Hepatocyte (in vitro differentiated cells): ENCODE measurements at regions not wholly inside any gene's neighbourhood (a gene's known extent, or its start where the extent isn't known, plus 50 kb on each side); places are given as distances from the start of the nearest gene placed in this dataset.

Experiments
- DNase-seq: peaks from one replicate; pipeline ENCODE4 v3.0.0-alpha.2; 2016; ENCODE audit warnings: low spot score
- H2AFZ ChIP-seq: fragments of 200-600 bp; sonication (generic); 2 replicates; pipeline ENCODE4 v1.6.0; 2016; ENCODE audit warnings: antibody characterized with exemption, mild to moderate bottlenecking
- H3K27ac ChIP-seq: fragments of 200-600 bp; sonication (generic); 2 replicates; pipeline ENCODE4 v1.5.1; 2016; ENCODE audit warnings: mild to moderate bottlenecking
- H3K27me3 ChIP-seq: fragments of 200-600 bp; sonication (generic); 2 replicates; pipeline ENCODE4 v1.6.1; 2016
- H3K36me3 ChIP-seq: fragments of 200-600 bp; sonication (generic); replicated peaks from 2 replicates; pipeline ENCODE4 v1.5.1; 2016; ENCODE audit warnings: low read depth; ENCODE audit not compliant: insufficient read depth
- H3K4me1 ChIP-seq: fragments of 200-600 bp; sonication (generic); 2 replicates; pipeline ENCODE4 v1.5.1; 2016; ENCODE audit warnings: mild to moderate bottlenecking, moderate library complexity; ENCODE audit not compliant: insufficient read depth
- H3K4me2 ChIP-seq: fragments of 200-600 bp; sonication (generic); 2 replicates; pipeline ENCODE4 v1.6.0; 2016
- H3K4me3 ChIP-seq: fragments of 200-600 bp; sonication (generic); 2 replicates; pipeline ENCODE4 v1.5.1; 2016; ENCODE audit warnings: mild to moderate bottlenecking
- H3K79me2 ChIP-seq: fragments of 200-600 bp; sonication (generic); 2 replicates; pipeline ENCODE4 v1.6.0; 2017; ENCODE audit warnings: mild to moderate bottlenecking
- H3K9me2 ChIP-seq: fragments of 200-600 bp; sonication (generic); replicated peaks from 2 replicates; pipeline ENCODE4 v1.6.0; 2017; ENCODE audit warnings: mild to moderate bottlenecking; ENCODE audit not compliant: insufficient read depth
- H3K9me3 ChIP-seq: fragments of 200-600 bp; sonication (generic); 2 replicates; pipeline ENCODE4 v1.5.1; 2016; ENCODE audit warnings: low read depth, mild to moderate bottlenecking
- H4K20me1 ChIP-seq: fragments of 200-600 bp; sonication (generic); 2 replicates; pipeline ENCODE4 v1.6.0; 2016; ENCODE audit warnings: mild to moderate bottlenecking; ENCODE audit not compliant: insufficient read depth, poor library complexity, severe bottlenecking
- EZH2 ChIP-seq: fragments of 200-600 bp; sonication (generic); IDR thresholded peaks from 2 replicates; pipeline ENCODE4 v1.6.1; 2016; ENCODE audit warnings: antibody characterized with exemption, mild to moderate bottlenecking, borderline replicate concordance
- EZH2phosphoT487 ChIP-seq: fragments of 200-600 bp; sonication (generic); IDR thresholded peaks from one replicate; pipeline ENCODE4 v1.6.1; 2018; ENCODE audit warnings: antibody characterized with exemption, mild to moderate bottlenecking, low read depth, moderate library complexity; ENCODE audit not compliant: unreplicated experiment, severe bottlenecking
- WGBS: methylation state at CpG from one replicate; pipeline ENCODE4 v1.1.6; 2016; ENCODE audit warnings: low lambda C conversion rate; ENCODE audit errors: missing lambda C conversion rate; 5-methylcytosine and 5-hydroxymethylcytosine counted together
- TF ChIP-seq, protein P1 (sequence below): fragments of 200-600 bp; sonication (generic); IDR thresholded peaks from 2 replicates; pipeline ENCODE4 v1.5.1; 2016; ENCODE audit warnings: antibody characterized with exemption, mild to moderate bottlenecking; ENCODE audit not compliant: poor library complexity

DNA sequence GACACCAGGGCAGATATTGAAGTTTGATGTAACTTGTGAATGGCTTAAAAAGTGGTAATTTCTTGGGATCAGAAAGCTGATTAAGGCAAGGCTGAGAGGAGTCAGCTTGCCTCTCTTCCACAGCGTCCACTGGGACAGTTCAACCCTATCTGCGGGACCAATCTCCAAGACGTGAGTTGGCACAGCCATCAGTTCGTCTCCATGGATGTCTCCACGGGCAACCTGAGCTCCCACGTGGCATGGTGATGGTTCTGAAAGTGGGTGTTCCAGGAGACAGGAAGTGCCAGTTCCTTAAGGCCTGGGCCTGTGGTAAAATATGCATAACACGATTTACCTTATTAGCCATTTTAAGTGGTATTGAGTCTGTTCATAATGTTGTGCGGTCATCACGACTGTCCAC, 67.9 kb upstream of the BHLHE23 start:
- no peaks in the 10 kb centered on the region for H4K20me1 ChIP-seq

DNA sequence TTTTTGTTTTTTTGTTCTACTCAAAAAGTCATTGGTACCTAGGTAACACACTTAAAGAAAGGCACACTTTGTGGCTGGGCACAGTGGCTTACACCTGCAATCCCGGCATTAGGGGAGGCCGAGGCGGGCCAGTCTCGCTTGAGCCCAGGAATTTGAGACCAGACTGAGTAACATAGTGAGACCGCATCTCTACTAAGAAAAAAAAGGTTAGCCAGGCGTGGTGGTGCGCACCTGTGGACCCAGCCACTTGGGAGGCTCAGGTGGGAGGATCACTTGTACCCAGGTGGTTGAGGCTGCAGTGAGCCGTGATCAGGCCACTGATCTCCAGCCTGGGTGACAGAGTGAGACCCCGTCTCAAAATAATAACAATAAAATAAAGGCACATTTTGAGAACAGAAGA, 67.4 kb upstream of the BHLHE23 start:
- no peaks in the 10 kb centered on the region for H3K4me1 ChIP-seq
- no peaks in the 10 kb centered on the region for H4K20me1 ChIP-seq
- no peak overlapping the region for H2AFZ ChIP-seq
- H3K4me3 ChIP-seq: no peak overlapping the region
- TF ChIP-seq EZH2phosphoT487: no peak
- no peak for TF ChIP-seq EZH2
- DNase-seq: no peak
- H3K79me2 ChIP-seq: no peaks in the 10 kb centered on the region
- H3K4me2 ChIP-seq: no peak overlapping the region
- H3K9me3 ChIP-seq: no peaks in the 10 kb centered on the region
- peaks cover 37% of the 10 kb centered on the region for H3K27me3 ChIP-seq
- no peaks in the 10 kb centered on the region for H3K9me2 ChIP-seq
- no peak overlapping the region for H3K27ac ChIP-seq
- H3K36me3 ChIP-seq: no peaks in the 10 kb centered on the region
- WGBS: 89% methylated on average over 9 of the region's 9 CpGs

More for the DNA sequence above, 67.9 kb upstream of the BHLHE23 start:
- H3K36me3 ChIP-seq: no peaks in the 10 kb centered on the region
- no peak for DNase-seq
- TF ChIP-seq EZH2phosphoT487 (no peak), EZH2 (no peak)
- TF ChIP-seq, protein P1, sequence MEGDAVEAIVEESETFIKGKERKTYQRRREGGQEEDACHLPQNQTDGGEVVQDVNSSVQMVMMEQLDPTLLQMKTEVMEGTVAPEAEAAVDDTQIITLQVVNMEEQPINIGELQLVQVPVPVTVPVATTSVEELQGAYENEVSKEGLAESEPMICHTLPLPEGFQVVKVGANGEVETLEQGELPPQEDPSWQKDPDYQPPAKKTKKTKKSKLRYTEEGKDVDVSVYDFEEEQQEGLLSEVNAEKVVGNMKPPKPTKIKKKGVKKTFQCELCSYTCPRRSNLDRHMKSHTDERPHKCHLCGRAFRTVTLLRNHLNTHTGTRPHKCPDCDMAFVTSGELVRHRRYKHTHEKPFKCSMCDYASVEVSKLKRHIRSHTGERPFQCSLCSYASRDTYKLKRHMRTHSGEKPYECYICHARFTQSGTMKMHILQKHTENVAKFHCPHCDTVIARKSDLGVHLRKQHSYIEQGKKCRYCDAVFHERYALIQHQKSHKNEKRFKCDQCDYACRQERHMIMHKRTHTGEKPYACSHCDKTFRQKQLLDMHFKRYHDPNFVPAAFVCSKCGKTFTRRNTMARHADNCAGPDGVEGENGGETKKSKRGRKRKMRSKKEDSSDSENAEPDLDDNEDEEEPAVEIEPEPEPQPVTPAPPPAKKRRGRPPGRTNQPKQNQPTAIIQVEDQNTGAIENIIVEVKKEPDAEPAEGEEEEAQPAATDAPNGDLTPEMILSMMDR: no peak
- WGBS: 75% methylated on average over 9 of the region's 9 CpGs
- H3K4me3 ChIP-seq: no peak overlapping the region
- H2AFZ ChIP-seq: no peak overlapping the region
- H3K27ac ChIP-seq: no peak overlapping the region
- no peak overlapping the region for H3K4me2 ChIP-seq
- peaks cover 37% of the 10 kb centered on the region for H3K27me3 ChIP-seq
- no peaks in the 10 kb centered on the region for H3K79me2 ChIP-seq
- H3K9me3 ChIP-seq: no peaks in the 10 kb centered on the region
- H3K9me2 ChIP-seq: no peaks in the 10 kb centered on the region
- H3K4me1 ChIP-seq: no peaks in the 10 kb centered on the region

DNA sequence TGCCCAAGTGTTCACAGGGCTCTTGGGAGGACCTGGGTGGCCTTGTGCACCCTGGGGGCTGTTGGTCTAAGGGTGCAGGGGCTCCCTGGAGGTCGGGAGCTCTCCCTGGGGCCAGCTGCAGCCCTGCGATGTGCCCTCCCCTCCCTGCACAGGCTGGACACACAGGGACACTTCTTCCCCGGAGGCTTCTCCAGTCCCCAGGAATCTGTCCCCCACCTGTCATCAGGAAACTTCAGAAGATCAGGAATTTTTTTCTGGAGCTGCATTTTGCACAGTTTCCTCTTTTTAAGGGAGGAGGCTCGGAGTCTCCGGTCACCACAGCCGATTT, 66.9 kb upstream of the BHLHE23 start:
- Histone ChIP-seq H3K79me2 (no peaks in the 10 kb centered on the region), H3K9me2 (no peaks in the 10 kb centered on the region), H3K4me3 (no peak overlapping the region), H3K9me3 (no peaks in the 10 kb centered on the region), H3K36me3 (no peaks in the 10 kb centered on the region), H3K4me2 (no peak overlapping the region), H3K27me3 (peaks cover 37% of the 10 kb centered on the region), H2AFZ (no peak overlapping the region), H4K20me1 (no peaks in the 10 kb centered on the region), H3K4me1 (no peaks in the 10 kb centered on the region), H3K27ac (no peak overlapping the region)
- no peak for DNase-seq
- no peak for TF ChIP-seq EZH2phosphoT487
- no peak for TF ChIP-seq EZH2
- TF ChIP-seq, protein P1: no peak
- WGBS: 61% methylated on average over 6 of the region's 6 CpGs

DNA sequence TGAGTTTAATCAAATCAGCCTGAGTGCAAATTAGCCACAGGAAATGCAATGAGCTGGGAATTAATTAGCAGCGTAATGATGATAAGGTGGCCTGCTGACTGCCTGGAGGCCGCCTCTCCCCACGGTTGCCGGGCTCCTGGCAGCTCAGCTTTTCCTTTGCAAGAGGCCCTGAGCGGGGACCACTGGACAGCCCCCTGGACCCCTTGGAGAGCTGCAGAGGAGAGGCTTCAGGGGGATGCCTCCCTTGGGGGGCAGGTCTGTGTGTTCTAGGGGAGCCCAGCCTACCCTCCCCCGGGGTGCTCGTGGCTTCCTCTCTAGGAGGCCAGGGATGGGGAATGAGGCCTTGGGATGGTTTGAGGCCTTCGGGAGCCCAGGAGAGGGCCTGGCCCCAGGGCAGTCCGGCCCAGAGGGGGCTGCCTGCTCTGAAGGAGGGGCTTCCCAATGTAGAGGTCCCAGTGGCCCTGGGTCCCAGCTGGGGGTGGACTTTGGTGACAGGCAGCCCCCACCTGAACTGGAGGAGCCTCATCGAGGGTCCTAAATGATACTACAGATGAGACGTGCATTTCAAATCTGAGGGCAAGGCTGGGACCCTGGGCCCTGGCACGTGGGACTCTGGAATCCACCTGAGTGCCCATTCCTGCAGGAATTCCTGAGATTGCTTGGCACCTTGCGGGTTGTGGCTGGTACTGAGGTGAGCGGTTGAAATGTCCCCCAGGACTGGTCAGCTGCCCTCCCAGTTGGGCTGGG, 66.4 kb upstream of the BHLHE23 start:
- WGBS: 76% methylated on average over 14 of the region's 14 CpGs
- TF ChIP-seq EZH2phosphoT487: no peak
- TF ChIP-seq EZH2: no peak
- TF ChIP-seq, protein P1: no peak
- Histone ChIP-seq H3K4me3 (no peak overlapping the region), H3K9me2 (no peaks in the 10 kb centered on the region), H3K4me1 (no peaks in the 10 kb centered on the region), H3K9me3 (no peaks in the 10 kb centered on the region), H3K27me3 (peaks cover 37% of the 10 kb centered on the region), H3K27ac (no peak overlapping the region), H3K4me2 (no peak overlapping the region), H3K36me3 (no peaks in the 10 kb centered on the region), H3K79me2 (no peaks in the 10 kb centered on the region), H2AFZ (no peak overlapping the region), H4K20me1 (no peaks in the 10 kb centered on the region)
- DNase-seq: no peak
